ENCODE measurements at regions not wholly inside any gene's neighbourhood (a gene's known extent, or its start where the extent isn't known, plus 50 kb on each side); places are given as distances from the start of the nearest gene placed in this dataset.

- no peak for ATAC-seq
- TF ChIP-seq POLR2AphosphoS2 (IDR thresholded peaks at IDR 0.05; ENCODE audit: low read depth, low read length) (no peak), POLR2A (IDR thresholded peaks at IDR 0.05; ENCODE audit: low read depth, low read length) (no peak), SREBF1 (IDR thresholded peaks at IDR 0.05; ENCODE audit: low read length) (no peak), SMARCA5 (IDR thresholded peaks at IDR 0.05) (no peak), TAF1 (IDR thresholded peaks at IDR 0.05; ENCODE audit: borderline replicate concordance, low read depth, low read length) (no peak), MTA3 (IDR thresholded peaks at IDR 0.05; ENCODE audit: borderline replicate concordance, low read length) (no peak), FOXK2 (IDR thresholded peaks at IDR 0.05) (no peak), TCF3 (IDR thresholded peaks at IDR 0.05; ENCODE audit: borderline replicate concordance, insufficient read depth, low read depth, low read length) (no peak), NFXL1 (IDR thresholded peaks at IDR 0.05; ENCODE audit: borderline replicate concordance) (no peak), DPF2 (IDR thresholded peaks at IDR 0.05) (no peak), E2F4 (IDR thresholded peaks at IDR 0.05; ENCODE audit: low read depth, low read length) (no peak), IRF3 (IDR thresholded peaks at IDR 0.05) (no peak), RUNX3 (IDR thresholded peaks at IDR 0.05; ENCODE audit: low read length) (no peak), ZNF274 (IDR thresholded peaks at IDR 0.05; ENCODE audit: insufficient read depth, insufficient read length) (no peak)
- ChIA-PET POLR2A (no interaction called here), SMC1A (ENCODE audit: uncharacterized antibody, unreplicated experiment) (interaction anchor here (0.9 kb wide), 2 partner anchors 8 to 16 kb away, joined by 3 read pairs; no protein-coding TSS in a partner anchor), RAD21 (ENCODE audit: unreplicated experiment) (no interaction called here), CTCF (no interaction called here)
- BruUV-seq (replicated peaks) = no TSS peak
- DNase-seq (ENCODE audit: low read depth, low spot score) = no peak
- Histone ChIP-seq H3K9ac (ENCODE audit: control insufficient read depth, insufficient read depth, low read length) (no peak overlapping the region), H3K4me1 (ENCODE audit: control insufficient read depth, insufficient read depth, low read length) (no peaks in the 10 kb centered on the region), H3K4me2 (ENCODE audit: control insufficient read depth, insufficient read depth) (no peak overlapping the region), H3K27ac (ENCODE audit: control insufficient read depth, insufficient read depth) (no peak overlapping the region), H3K9me3 (replicated peaks; ENCODE audit: control insufficient read depth, insufficient read depth, low read length) (no peaks in the 10 kb centered on the region; the same call in 2 of the 3 replicates), H3K4me3 (no peak overlapping the region), H2AFZ (ENCODE audit: control insufficient read depth, low read depth, low read length) (no peak overlapping the region), H4K20me1 (ENCODE audit: control insufficient read depth, insufficient read depth) (no peaks in the 10 kb centered on the region), H3K36me3 (ENCODE audit: control insufficient read depth in 2 of 2, insufficient read depth in 2 of 2, low read length in 1 of 2) (no peaks in the 10 kb centered on the region), H3K27me3 (replicated peaks in 1 of 2; ENCODE audit: control insufficient read depth in 2 of 2, insufficient read depth in 2 of 2, low read length in 1 of 2) (no peaks in the 10 kb centered on the region), H3K79me2 (ENCODE audit: control insufficient read depth, insufficient read depth, low read length) (no peaks in the 10 kb centered on the region)
- in situ Hi-C loops (cut with MboI) = no loop called here
- no peak for FAIRE-seq
- intact Hi-C loops (cut with micrococcal nuclease; ENCODE audit: unreplicated experiment) = no loop called here
- 53% methylated on average over 4 of the region's 4 CpGs for WGBS (ENCODE audit: insufficient coverage, insufficient replicate concordance, low lambda C conversion rate, missing lambda C conversion rate)
These were observed 259.6 kb upstream of the THUMPD2 start for GRCh38 chr2:40038646-40039045.

Measured in GM12878 (cell line).